OCI-LY7 (cell line): ENCODE measurements at regions not wholly inside any gene's neighbourhood (a gene's known extent, or its start where the extent isn't known, plus 50 kb on each side); places are given as distances from the start of the nearest gene placed in this dataset.

Experiments used
- EZH2phosphoT487 ChIP-seq: fragments of 200-600 bp; sonication (generic); IDR thresholded peaks from 2 replicates; pipeline ENCODE4 v1.6.1; 2018; ENCODE audit warnings: low read depth, borderline replicate concordance, mild to moderate bottlenecking, mixed run types, antibody characterized with exemption, low read length, moderate library complexity, mixed read lengths
- TF ChIP-seq, protein P1 (sequence below): fragments of 200-600 bp; sonication (generic); conservative IDR thresholded peaks from 2 replicates; pipeline ENCODE4 v1.5.1; 2014; ENCODE audit warnings: mild to moderate bottlenecking, antibody characterized with exemption, low read length, moderate library complexity, mixed read lengths

DNA sequence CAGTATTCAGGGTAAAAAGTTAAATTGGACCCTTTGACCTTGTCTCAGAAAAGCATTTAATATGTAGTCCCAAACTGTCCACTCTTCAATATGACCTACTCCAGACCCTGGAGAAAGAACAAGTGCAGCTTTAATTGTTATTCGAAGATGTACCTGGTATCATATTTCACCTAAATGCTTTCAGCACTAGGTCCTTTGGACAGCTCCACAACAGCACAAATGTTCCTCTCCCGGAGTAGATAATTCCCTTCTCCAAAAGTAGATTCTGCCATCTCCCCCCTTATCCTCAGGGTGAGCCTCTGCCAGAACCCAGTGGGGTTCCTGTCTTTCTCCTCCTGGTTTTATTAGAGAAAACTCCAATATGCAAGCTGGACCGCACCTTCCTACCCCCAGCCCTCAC is 104.5 kb upstream of the AJAP1 start:
- TF ChIP-seq, protein P1, sequence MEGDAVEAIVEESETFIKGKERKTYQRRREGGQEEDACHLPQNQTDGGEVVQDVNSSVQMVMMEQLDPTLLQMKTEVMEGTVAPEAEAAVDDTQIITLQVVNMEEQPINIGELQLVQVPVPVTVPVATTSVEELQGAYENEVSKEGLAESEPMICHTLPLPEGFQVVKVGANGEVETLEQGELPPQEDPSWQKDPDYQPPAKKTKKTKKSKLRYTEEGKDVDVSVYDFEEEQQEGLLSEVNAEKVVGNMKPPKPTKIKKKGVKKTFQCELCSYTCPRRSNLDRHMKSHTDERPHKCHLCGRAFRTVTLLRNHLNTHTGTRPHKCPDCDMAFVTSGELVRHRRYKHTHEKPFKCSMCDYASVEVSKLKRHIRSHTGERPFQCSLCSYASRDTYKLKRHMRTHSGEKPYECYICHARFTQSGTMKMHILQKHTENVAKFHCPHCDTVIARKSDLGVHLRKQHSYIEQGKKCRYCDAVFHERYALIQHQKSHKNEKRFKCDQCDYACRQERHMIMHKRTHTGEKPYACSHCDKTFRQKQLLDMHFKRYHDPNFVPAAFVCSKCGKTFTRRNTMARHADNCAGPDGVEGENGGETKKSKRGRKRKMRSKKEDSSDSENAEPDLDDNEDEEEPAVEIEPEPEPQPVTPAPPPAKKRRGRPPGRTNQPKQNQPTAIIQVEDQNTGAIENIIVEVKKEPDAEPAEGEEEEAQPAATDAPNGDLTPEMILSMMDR, result no peak
- no peak for TF ChIP-seq EZH2phosphoT487
